Right lobe of liver (tissue), 6 donors: ENCODE measurements at regions not wholly inside any gene's neighbourhood (a gene's known extent, or its start where the extent isn't known, plus 50 kb on each side); places are given as distances from the start of the nearest gene placed in this dataset.

Source experiments
- ATAC-seq, 4 donors: fragments of 200-7000 bp; cut with Tn5 transposase; one replicate each; pipeline ENCODE4 v1.9.1; 2020; ENCODE audit warnings: mild to moderate bottlenecking in 4 of 4, moderate library complexity in 4 of 4
- DNase-seq, 3 donors: peaks; one replicate each; pipeline ENCODE4 v3.0.0-alpha.2; 2020
- H3K27ac ChIP-seq, 3 donors: fragments of 200-600 bp; one replicate each; pipeline ENCODE4 v1.8.0; 2022
- H3K27me3 ChIP-seq, 2 donors: fragments of 200-600 bp; one replicate each; pipeline ENCODE4 v1.8.0; 2022
- H3K36me3 ChIP-seq, 4 donors: fragments of 200-600 bp; sonication (generic) in 1 of 4; one replicate each; pipeline versions ENCODE4 v1.5.1 to v1.8.0; 2017 to 2022; ENCODE audit warnings: control low read depth in 1 of 4
- H3K4me1 ChIP-seq, 4 donors: fragments of 200-600 bp; sonication (generic) in 1 of 4; one replicate each; pipeline versions ENCODE4 v1.5.1 to v1.8.0; 2017 to 2022; ENCODE audit warnings: control low read depth in 1 of 4
- H3K4me3 ChIP-seq, 3 donors: fragments of 200-600 bp; one replicate each; pipeline ENCODE4 v1.8.0; 2022
- H3K9me3 ChIP-seq, 4 donors: fragments of 200-600 bp; sonication (generic) in 1 of 4; one replicate each; pipeline versions ENCODE4 v1.5.1 to v1.8.0; 2017 to 2022; ENCODE audit warnings: control low read depth in 1 of 4
- CTCF ChIP-seq, 4 donors: fragments of 200-600 bp in 3 of 4; fragments of 450-650 bp in 1 of 4; IDR thresholded peaks; one replicate each; pipeline versions ENCODE4 v1.5.1 to v1.8.0; 2016 to 2022; ENCODE audit warnings: antibody characterized with exemption in 4 of 4, mild to moderate bottlenecking in 2 of 4
- POLR2A ChIP-seq: fragments of 450-650 bp; IDR thresholded peaks from one replicate; pipeline ENCODE4 v1.6.1; 2017; ENCODE audit warnings: antibody characterized with exemption, mild to moderate bottlenecking
- WGBS: methylation state at CpG from one replicate; pipeline ENCODE4 v1.1.6; 2018; ENCODE audit warnings: low coverage, low lambda C conversion rate; ENCODE audit not compliant: insufficient coverage; ENCODE audit errors: missing lambda C conversion rate; 5-methylcytosine and 5-hydroxymethylcytosine counted together
- intact Hi-C, 2 donors: fragments of 100-400 bp; cut with DNase I; formaldehyde crosslinking; loops; one replicate each; pipeline versions ENCODE4 v1.11.2 to v1.14.1; 2022
- donor health status: DM: no; HTN: yes; CAD: no.
- donor health status: DM: no; HTN: no; CAD: no.
- donor health status: DM: no; HTN: no; CAD: no.
- donor health status: DM: no; HTN: yes; CAD: no.
- donor health status: DM: no; HTN: yes; CAD: no.

DNA sequence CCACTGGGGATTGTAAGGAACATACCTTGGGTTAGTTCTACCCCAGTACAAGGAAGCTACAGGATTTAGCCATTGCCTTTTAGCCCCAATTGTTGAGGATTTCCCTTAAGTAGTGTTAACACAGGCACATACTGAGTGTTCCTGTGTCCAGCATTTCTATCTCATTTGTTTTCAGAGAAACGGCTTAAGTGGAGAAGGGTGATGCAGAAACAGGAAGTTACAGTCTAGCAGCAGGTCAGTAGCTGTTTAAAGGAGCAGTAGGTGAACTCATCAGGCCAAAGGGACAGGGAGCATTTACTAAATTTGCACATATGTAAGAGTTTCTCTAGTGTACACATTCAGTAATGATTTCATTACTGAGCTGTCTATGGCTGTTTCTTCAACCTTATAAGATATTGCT, 644.2 kb upstream of the GJE1 start:
- H3K9me3 ChIP-seq, result no peaks in the 10 kb centered on the region

DNA sequence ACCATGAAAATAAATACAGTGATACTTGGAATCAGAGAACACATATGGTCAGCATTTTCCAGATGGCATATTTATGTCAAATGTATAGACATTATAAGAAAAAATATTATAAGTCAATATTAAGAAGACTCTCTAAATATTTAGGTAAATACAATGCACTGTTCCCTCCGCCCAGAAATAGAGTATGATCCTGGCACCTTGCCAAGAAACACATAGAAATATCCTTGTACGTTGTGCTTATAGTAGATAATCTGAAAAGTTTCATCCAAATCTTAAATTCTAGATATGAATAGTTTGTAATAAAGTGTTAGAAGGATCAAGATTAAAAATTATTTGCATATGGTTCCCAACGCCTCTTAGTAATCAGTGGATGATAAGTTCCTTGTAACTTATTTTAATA, 645.8 kb upstream of the GJE1 start:
- H3K4me3 ChIP-seq, result no peak overlapping the region
- no peaks in the 10 kb centered on the region for H3K27me3 ChIP-seq
- no peaks in the 10 kb centered on the region for H3K9me3 ChIP-seq
- TF ChIP-seq POLR2A (no peak), CTCF (IDR thresholded peaks at IDR 0.05) (no peak)
- intact Hi-C loops, result no loop called here
- no peak for DNase-seq
- H3K36me3 ChIP-seq, result no peaks in the 10 kb centered on the region
- 78% methylated on average over 3 of the region's 3 CpGs for WGBS
- no peak for ATAC-seq
- no peak overlapping the region for H3K27ac ChIP-seq
- peaks cover 0 to 4% (median 0%) of the 10 kb centered on the region in 4 donors for H3K4me1 ChIP-seq

More for the DNA sequence above, 644.2 kb upstream of the GJE1 start:
- intact Hi-C loops, result no loop called here
- TF ChIP-seq CTCF (IDR thresholded peaks at IDR 0.05), result no peak
- no peak for TF ChIP-seq POLR2A
- Histone ChIP-seq H3K36me3 (no peaks in the 10 kb centered on the region), H3K4me1 (peaks cover 0 to 4% (median 0%) of the 10 kb centered on the region in 4 donors), H3K27ac (no peak overlapping the region), H3K4me3 (no peak overlapping the region), H3K27me3 (no peaks in the 10 kb centered on the region)
- WGBS, result 18% methylated on average over 1 of the region's 1 CpG
- ATAC-seq (peak in 2 of 4 donors; percentile 30 to 43), DNase-seq (no peak)

- Histone ChIP-seq H3K27ac (peak overlapping the region in 1 of 3 donors; percentile 3), H3K4me1 (peaks cover 0 to 4% (median 0%) of the 10 kb centered on the region in 4 donors), H3K27me3 (no peaks in the 10 kb centered on the region), H3K36me3 (no peaks in the 10 kb centered on the region), H3K9me3 (no peaks in the 10 kb centered on the region), H3K4me3 (no peak overlapping the region)
- 84% methylated on average over 3 of the region's 3 CpGs for WGBS
- DNase-seq, result no peak
- peak in 3 of 4 donors; percentile 43 to 57 (median 48) for ATAC-seq
- TF ChIP-seq CTCF (IDR thresholded peaks at IDR 0.05), result no peak
- TF ChIP-seq POLR2A, result no peak
- intact Hi-C loops, result no loop called here
These were observed 648.0 kb upstream of the GJE1 start for GRCh38 chr6:141484711-141485110.

DNA sequence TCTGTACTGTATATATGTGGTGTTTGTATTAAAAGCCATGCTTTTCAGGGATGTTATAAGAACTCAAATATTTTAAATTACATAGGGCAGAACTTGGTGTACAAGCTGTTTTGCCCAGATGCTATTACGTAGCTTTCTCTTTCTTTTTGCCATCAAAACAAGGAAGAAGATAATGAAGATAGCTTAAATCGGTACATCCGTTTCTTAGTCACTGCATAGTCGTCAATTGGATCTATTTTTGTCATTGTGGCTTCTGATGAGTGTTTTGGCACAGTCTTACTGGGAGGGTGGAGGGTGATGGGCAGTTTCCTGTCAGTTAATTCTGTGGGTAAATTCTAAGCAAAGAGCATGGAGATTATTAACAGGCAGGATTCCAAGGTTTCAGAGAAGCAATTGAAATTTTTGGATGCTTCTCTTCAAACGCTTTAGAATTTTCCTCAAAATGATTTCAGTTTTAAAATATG, 649.1 kb upstream of the GJE1 start:
- ATAC-seq (peak; percentile 79 to 92 (median 80)), DNase-seq (no peak)
- Histone ChIP-seq H3K27me3 (no peaks in the 10 kb centered on the region), H3K36me3 (no peaks in the 10 kb centered on the region), H3K27ac (peak overlapping the region in 2 of 3 donors; percentile 15 to 56), H3K9me3 (no peaks in the 10 kb centered on the region), H3K4me3 (peak overlapping the region in 1 of 3 donors; percentile 4), H3K4me1 (peaks cover 0 to 4% (median 0%) of the 10 kb centered on the region in 4 donors)
- no peak for TF ChIP-seq CTCF (IDR thresholded peaks at IDR 0.05)
- intact Hi-C loops, result no loop called here
- 13% methylated on average over 5 of the region's 5 CpGs for WGBS
